H1 (cell line): ENCODE measurements at regions not wholly inside any gene's neighbourhood (a gene's known extent, or its start where the extent isn't known, plus 50 kb on each side); places are given as distances from the start of the nearest gene placed in this dataset.

ENCODE experiments used
- CTCF ChIA-PET: fragments of 300-600 bp; sonication (Branson Sonifier 250); formaldehyde crosslinking; loops from one replicate; lab custom pipeline; 2021; ENCODE audit not compliant: partially characterized antibody; lab: Charles Lee
- POLR2A ChIA-PET: fragments of 300-600 bp; sonication (Branson Sonifier 250); formaldehyde crosslinking; loops from one replicate; lab custom pipeline; 2021; ENCODE audit warnings: inconsistent platforms; ENCODE audit not compliant: partially characterized antibody; lab: Charles Lee
- DNase-seq, 2 experiments: peaks; one replicate each; pipeline versions ENCODE4 v3.0.0 to v3.0.0-alpha.2; 2010 to 2022; ENCODE audit warnings: low spot score in 2 of 2, low read depth in 1 of 2, mixed read lengths in 1 of 2
- FAIRE-seq: peaks from 2 replicates; lab custom pipeline; 2011; peaks lifted over from hg19 to GRCh38; lab: Jason Lieb, UNC
- H2AFZ ChIP-seq: 2 replicates; pipeline ENCODE4 v1.8.1; 2012; ENCODE audit warnings: low read length, inconsistent platforms
- H2AK5ac ChIP-seq: 2 replicates; pipeline ENCODE4 v1.6.1; 2013; ENCODE audit warnings: low read depth, low read length
- H2BK120ac ChIP-seq: replicated peaks from 2 replicates; pipeline ENCODE3; 2013; ENCODE audit warnings: low read depth, low read length, inconsistent platforms
- H2BK12ac ChIP-seq: 2 replicates; pipeline ENCODE4 v1.6.1; 2013; ENCODE audit warnings: low read depth, low read length
- H2BK15ac ChIP-seq: 2 replicates; pipeline ENCODE4 v1.6.1; 2013; ENCODE audit warnings: low read length
- H2BK20ac ChIP-seq: 2 replicates; pipeline ENCODE4 v1.6.1; 2013; ENCODE audit warnings: low read length
- H2BK5ac ChIP-seq: 2 replicates; pipeline ENCODE4 v1.6.1; 2013; ENCODE audit warnings: low read depth, low read length
- H3K14ac ChIP-seq: 2 replicates; pipeline ENCODE4 v1.6.1; 2013; ENCODE audit warnings: inconsistent platforms; ENCODE audit not compliant: insufficient read length
- H3K18ac ChIP-seq: 2 replicates; pipeline ENCODE4 v1.6.1; 2013; ENCODE audit warnings: low read length; ENCODE audit errors: extremely low read depth
- H3K23ac ChIP-seq: 2 replicates; pipeline ENCODE4 v1.6.1; 2013; ENCODE audit warnings: inconsistent platforms; ENCODE audit not compliant: insufficient read length
- H3K23me2 ChIP-seq: 2 replicates; pipeline ENCODE4 v1.6.1; 2013; ENCODE audit warnings: low read depth, low read length
- H3K27ac ChIP-seq: 2 replicates; pipeline ENCODE4 v1.6.1; 2011; ENCODE audit warnings: low read depth, low read length, inconsistent platforms
- H3K27me3 ChIP-seq, 4 experiments: replicated peaks in 1 of 4; 1 replicate in 1 of 4; 2 replicates in 3 of 4; pipeline versions ENCODE4 v1.6.1 to v1.8.1; 2011 to 2013; ENCODE audit warnings: low read length in 3 of 4, mild to moderate bottlenecking in 3 of 4, inconsistent platforms in 2 of 4, mixed read lengths in 2 of 4, moderate library complexity in 1 of 4; ENCODE audit not compliant: control insufficient read depth in 3 of 4, insufficient read depth in 3 of 4; ENCODE audit errors: extremely low read depth in 1 of 4
- H3K36me3 ChIP-seq, 4 experiments: 2 replicates each; pipeline versions ENCODE4 v1.6.1 to v1.8.1; 2011 to 2013; ENCODE audit warnings: mild to moderate bottlenecking in 4 of 4, low read length in 3 of 4, moderate library complexity in 2 of 4, control low read depth in 1 of 4, inconsistent platforms in 1 of 4; ENCODE audit not compliant: insufficient read depth in 4 of 4, control insufficient read depth in 2 of 4
- H3K4ac ChIP-seq: replicated peaks from 2 replicates; pipeline ENCODE3; 2013; ENCODE audit warnings: low read length, low read depth, mixed read lengths, inconsistent platforms; ENCODE audit not compliant: insufficient read length
- H3K4me1 ChIP-seq, 4 experiments: replicated peaks in 1 of 4; 1 replicate in 1 of 4; 2 replicates in 3 of 4; pipeline versions ENCODE4 v1.6.1 to v1.8.1; 2011 to 2013; ENCODE audit warnings: low read length in 3 of 4, inconsistent platforms in 2 of 4, mixed read lengths in 1 of 4; ENCODE audit not compliant: insufficient read depth in 4 of 4, control insufficient read depth in 3 of 4
- H3K4me2 ChIP-seq, 2 experiments: 2 replicates each; pipeline versions ENCODE4 v1.6.1 to v1.8.1; 2011 to 2013; ENCODE audit warnings: low read depth in 2 of 2, low read length in 2 of 2, control low read depth in 1 of 2, inconsistent platforms in 1 of 2, mild to moderate bottlenecking in 1 of 2; ENCODE audit not compliant: insufficient read depth in 1 of 2
- H3K4me3 ChIP-seq, 4 experiments: fragments of 200-600, 300-600 bp in 1 of 4; sonication (generic), shearing (Covaris generic), sonication (Bioruptor Twin) in 1 of 4; 2 replicates each; pipeline versions ENCODE4 v1.5.1 to v1.8.1; 2011 to 2016; ENCODE audit warnings: low read length in 4 of 4, low read depth in 3 of 4, control low read depth in 2 of 4, inconsistent platforms in 2 of 4, mild to moderate bottlenecking in 2 of 4, mixed read lengths in 1 of 4, moderate library complexity in 1 of 4; ENCODE audit not compliant: insufficient read depth in 2 of 4; ENCODE audit errors: extremely low read depth in 1 of 4
- H3K56ac ChIP-seq: replicated peaks from 2 replicates; pipeline ENCODE3; 2013; ENCODE audit warnings: low read depth, mild to moderate bottlenecking, mixed read lengths, low read length, inconsistent platforms; ENCODE audit not compliant: insufficient read length
- H3K79me1 ChIP-seq: 2 replicates; pipeline ENCODE4 v1.6.1; 2013; ENCODE audit warnings: low read depth, low read length, control low read depth
- H3K79me2 ChIP-seq, 2 experiments: 2 replicates each; pipeline versions ENCODE4 v1.6.1 to v1.8.1; 2012 to 2013; ENCODE audit warnings: low read length in 2 of 2, mild to moderate bottlenecking in 2 of 2, inconsistent platforms in 1 of 2; ENCODE audit not compliant: insufficient read depth in 2 of 2, control insufficient read depth in 1 of 2
- H3K9ac ChIP-seq, 4 experiments: replicated peaks in 1 of 4; 1 replicate in 1 of 4; 2 replicates in 3 of 4; pipeline versions ENCODE4 v1.6.1 to v1.8.1; 2011 to 2013; ENCODE audit warnings: low read depth in 3 of 4, low read length in 3 of 4, control low read depth in 2 of 4, mild to moderate bottlenecking in 2 of 4, moderate library complexity in 2 of 4, inconsistent platforms in 1 of 4; ENCODE audit errors: extremely low read depth in 1 of 4
- H3K9me3 ChIP-seq, 2 experiments: 2 replicates each; pipeline versions ENCODE4 v1.6.1 to v1.8.1; 2012 to 2013; ENCODE audit warnings: mild to moderate bottlenecking in 2 of 2, moderate library complexity in 2 of 2, control low read depth in 1 of 2, inconsistent platforms in 1 of 2, low read depth in 1 of 2, low read length in 1 of 2, mixed read lengths in 1 of 2; ENCODE audit not compliant: insufficient read depth in 2 of 2
- H4K20me1 ChIP-seq, 2 experiments: replicated peaks in 1 of 2; 2 replicates each; pipeline versions ENCODE3 to v1.8.1; 2011 to 2013; ENCODE audit warnings: inconsistent platforms in 2 of 2, low read length in 2 of 2, mild to moderate bottlenecking in 1 of 2; ENCODE audit not compliant: insufficient read depth in 2 of 2, control insufficient read depth in 1 of 2
- H4K5ac ChIP-seq: 2 replicates; pipeline ENCODE4 v1.6.1; 2013; ENCODE audit warnings: low read length, low read depth, mixed read lengths, inconsistent platforms; ENCODE audit not compliant: insufficient read length
- H4K8ac ChIP-seq: 2 replicates; pipeline ENCODE4 v1.8.0; 2013; ENCODE audit warnings: mild to moderate bottlenecking, moderate library complexity, low read length, inconsistent platforms; ENCODE audit not compliant: insufficient read depth; ENCODE audit errors: extremely low read depth
- H4K91ac ChIP-seq: replicated peaks from 2 replicates; pipeline ENCODE3; 2013; ENCODE audit warnings: low read length, mixed read lengths, inconsistent platforms; ENCODE audit not compliant: insufficient read length
- BACH1 ChIP-seq: IDR thresholded peaks from 2 replicates; pipeline ENCODE4 v1.6.1; 2012; ENCODE audit warnings: low read length, improper control_type of control experiment
- CBX5 ChIP-seq: fragments of 300-800, 300-1000 bp; sonication (generic); IDR thresholded peaks from 2 replicates; pipeline ENCODE4 v1.7.1; 2016; ENCODE audit warnings: antibody characterized with exemption, low read length, low read depth
- EP300 ChIP-seq, 2 experiments: IDR thresholded peaks; 1 replicate in 1 of 2; 2 replicates in 1 of 2; pipeline ENCODE4 v1.6.1; 2011 to 2012; ENCODE audit warnings: low read depth in 2 of 2, low read length in 2 of 2, mild to moderate bottlenecking in 2 of 2, borderline replicate concordance in 1 of 2, inconsistent platforms in 1 of 2, moderate library complexity in 1 of 2
- MAFK ChIP-seq: IDR thresholded peaks from 2 replicates; pipeline ENCODE4 v1.6.1; 2012; ENCODE audit warnings: low read depth, mild to moderate bottlenecking, improper control_type of control experiment, low read length
- SIN3A ChIP-seq, 2 experiments: IDR thresholded peaks in 1 of 2; conservative IDR thresholded peaks in 1 of 2; 2 replicates each; pipeline ENCODE4 v1.6.1; 2011 to 2012; ENCODE audit warnings: low read length in 2 of 2, improper control_type of control experiment in 1 of 2, low read depth in 1 of 2, mild to moderate bottlenecking in 1 of 2
- WGBS, 2 experiments: shearing (Covaris generic) in 1 of 2; methylation state at CpG; one replicate each; pipeline versions ENCODE4 v1.1.6 to v1.1.7; 2013 to 2015; ENCODE audit warnings: low lambda C conversion rate in 2 of 2, mixed read lengths in 2 of 2, inconsistent platforms in 1 of 2, low coverage in 1 of 2, missing lambda C conversion rate in 1 of 2; ENCODE audit not compliant: insufficient replicate concordance in 2 of 2, insufficient coverage in 1 of 2, insufficient read length in 1 of 2; ENCODE audit errors: extremely low coverage in 1 of 2, missing lambda C conversion rate in 1 of 2; 5-methylcytosine and 5-hydroxymethylcytosine counted together

- H2BK12ac ChIP-seq: no peak overlapping the region
- no peaks in the 10 kb centered on the region for H3K79me2 ChIP-seq
- no peak overlapping the region for H3K4me3 ChIP-seq
- no peaks in the 10 kb centered on the region; the same call in 1 of the 2 replicates for H3K23me2 ChIP-seq
- no peak overlapping the region for H2BK15ac ChIP-seq
- ChIA-PET CTCF (interaction anchor here (0.6 to 2.1 kb wide), 5 partner anchors 10 to 1751 kb away, joined by 3 to 8 read pairs (median 4); no protein-coding TSS in a partner anchor), POLR2A (interaction anchor here (1.0 to 1.2 kb wide), 2 partner anchors 10 to 27 kb away, joined by 3 to 6 read pairs; no protein-coding TSS in a partner anchor)
- no peaks in the 10 kb centered on the region for H3K79me1 ChIP-seq
- no peak overlapping the region for H3K23ac ChIP-seq
- no peaks in the 10 kb centered on the region for H4K20me1 ChIP-seq
- peak; percentile 59; the same call in 1 of the 2 replicates for TF ChIP-seq MAFK
- TF ChIP-seq BACH1: peak; percentile 96
- TF ChIP-seq CBX5: no peak
- no peak for TF ChIP-seq SIN3A (conservative IDR thresholded peaks at IDR 0.05 in 1 of 2, IDR thresholded peaks at IDR 0.05 in 1 of 2; ENCODE audit: low read depth in 1 of 2, low read length in 2 of 2)
- no peak for TF ChIP-seq EP300 (IDR thresholded peaks at IDR 0.05; ENCODE audit: borderline replicate concordance in 1 of 2, low read depth in 2 of 2, low read length in 2 of 2)
- H3K14ac ChIP-seq: no peak overlapping the region
- no peak overlapping the region for H2AFZ ChIP-seq
- no peak overlapping the region for H3K4me2 ChIP-seq
- FAIRE-seq: no peak
- H3K9me3 ChIP-seq: no peaks in the 10 kb centered on the region
- H4K5ac ChIP-seq: no peak overlapping the region
- H4K91ac ChIP-seq: no peak overlapping the region
- H3K18ac ChIP-seq: no peak overlapping the region
- no peak overlapping the region for H2BK120ac ChIP-seq
- H3K27me3 ChIP-seq: no peaks in the 10 kb centered on the region
- no peak overlapping the region for H2BK5ac ChIP-seq
- H3K4ac ChIP-seq: no peak overlapping the region
- H3K9ac ChIP-seq: no peak overlapping the region
- no peak overlapping the region for H2BK20ac ChIP-seq
- 66% methylated on average over 4 of the region's 4 CpGs; no CpG with 5 or more reads in 1 of the 2 experiments for WGBS, 2 experiments
- H3K36me3 ChIP-seq: no peaks in the 10 kb centered on the region
- no peak overlapping the region for H2AK5ac ChIP-seq
- no peak overlapping the region for H3K27ac ChIP-seq
- peaks cover 0 to 3% (median 0%) of the 10 kb centered on the region in 4 experiments; a peak in 2 of 7 replicates for H3K4me1 ChIP-seq
- H3K56ac ChIP-seq: no peak overlapping the region
- DNase-seq: no peak
- no peak overlapping the region for H4K8ac ChIP-seq
These were observed 192.6 kb upstream of the PRICKLE2 start for GRCh38 chr3:64417816-64418215.
